Skeletal muscle satellite cell (primary cell): ENCODE measurements at regions not wholly inside any gene's neighbourhood (a gene's known extent, or its start where the extent isn't known, plus 50 kb on each side); places are given as distances from the start of the nearest gene placed in this dataset.

ENCODE experiments used
- H3K27me3 ChIP-seq: 2 replicates; pipeline ENCODE4 v1.7.0; 2013; ENCODE audit warnings: low read length; ENCODE audit not compliant: control insufficient read depth, insufficient read depth
- H3K36me3 ChIP-seq: 2 replicates; pipeline ENCODE4 v1.7.0; 2013; ENCODE audit warnings: mild to moderate bottlenecking, control low read depth, low read length; ENCODE audit not compliant: insufficient read depth
- H3K4me1 ChIP-seq: 2 replicates; pipeline ENCODE4 v1.7.0; 2013; ENCODE audit warnings: low read length; ENCODE audit not compliant: control insufficient read depth, insufficient read depth
- H3K4me2 ChIP-seq: 2 replicates; pipeline ENCODE4 v1.7.0; 2013; ENCODE audit warnings: mild to moderate bottlenecking, low read length
- H3K4me3 ChIP-seq: 2 replicates; pipeline ENCODE4 v1.7.0; 2013; ENCODE audit warnings: low read length
- H3K9ac ChIP-seq: 2 replicates; pipeline ENCODE4 v1.7.0; 2013; ENCODE audit warnings: mild to moderate bottlenecking, low read depth, low read length, moderate library complexity
- H3K9me3 ChIP-seq: replicated peaks from 2 replicates; pipeline ENCODE4 v1.7.0; 2013; ENCODE audit warnings: mild to moderate bottlenecking, control low read depth, low read length

- peaks cover 22% of the 10 kb centered on the region for H3K27me3 ChIP-seq
- H3K4me1 ChIP-seq, result peaks cover 20% of the 10 kb centered on the region
- H3K36me3 ChIP-seq, result no peaks in the 10 kb centered on the region
- no peak overlapping the region for H3K9ac ChIP-seq
- H3K9me3 ChIP-seq, result no peaks in the 10 kb centered on the region
- no peak overlapping the region for H3K4me2 ChIP-seq
- H3K4me3 ChIP-seq, result no peak overlapping the region
These were observed 51.0 kb upstream of the INPP5A start for GRCh38 chr10:132486539-132487121.

- no peaks in the 10 kb centered on the region for H3K9me3 ChIP-seq
These were observed 50.1 kb upstream of the INPP5A start for GRCh38 chr10:132487241-132488135.

More at GRCh38 chr10:132487241-132488135, 50.1 kb upstream of the INPP5A start:
- Histone ChIP-seq H3K27me3 (peaks cover 26% of the 10 kb centered on the region), H3K4me1 (peaks cover 12% of the 10 kb centered on the region), H3K4me3 (no peak overlapping the region), H3K36me3 (no peaks in the 10 kb centered on the region), H3K9ac (no peak overlapping the region), H3K4me2 (no peak overlapping the region)
